IMR-90 (cell line): ENCODE measurements at regions not wholly inside any gene's neighbourhood (a gene's known extent, or its start where the extent isn't known, plus 50 kb on each side); places are given as distances from the start of the nearest gene placed in this dataset.

Experiments used
- ATAC-seq: fragments of 200-7000 bp; cut with Tn5 transposase; 2 replicates; pipeline ENCODE4 v1.9.1; 2020; ENCODE audit warnings: low read depth, mild to moderate bottlenecking, moderate library complexity
- BruUV-seq: library from RNA; stranded (reverse); fragments of 400-500 nt; replicated peaks from 2 replicates; lab custom pipeline; 2021; lab: Mats Ljungman, UMichigan
- CTCF ChIA-PET: fragments of 300-600 bp; formaldehyde crosslinking; extraction: SDS; loops from one replicate; lab custom pipeline; 2021; ENCODE audit warnings: antibody characterized with exemption; lab: Yijun Ruan, JAX
- POLR2A ChIA-PET: fragments of 300-600 bp; sonication (Branson Sonifier 250); formaldehyde crosslinking; loops from one replicate; lab custom pipeline; 2022; ENCODE audit warnings: antibody characterized with exemption; ENCODE audit not compliant: unreplicated experiment; lab: Charles Lee
- DNase-seq: peaks from one replicate; pipeline ENCODE4 v3.0.0; 2013
- H2AFZ ChIP-seq: replicated peaks from 2 replicates; pipeline ENCODE3; 2013; ENCODE audit warnings: low read length, mild to moderate bottlenecking; ENCODE audit not compliant: poor library complexity
- H2AK5ac ChIP-seq: 2 replicates; pipeline ENCODE4 v1.6.1; 2013; ENCODE audit warnings: low read depth, low read length, inconsistent platforms
- H2AK9ac ChIP-seq: replicated peaks from 2 replicates; pipeline ENCODE3; 2013; ENCODE audit warnings: mild to moderate bottlenecking, low read depth, low read length, moderate library complexity; ENCODE audit not compliant: poor library complexity
- H2BK120ac ChIP-seq: 2 replicates; pipeline ENCODE4 v1.6.1; 2013; ENCODE audit warnings: low read depth, low read length, inconsistent platforms
- H2BK15ac ChIP-seq: 3 replicates; pipeline ENCODE4 v1.6.1; 2013; ENCODE audit warnings: low read depth, low read length, inconsistent platforms
- H2BK20ac ChIP-seq: 2 replicates; pipeline ENCODE4 v1.6.1; 2013; ENCODE audit warnings: low read depth, mild to moderate bottlenecking, inconsistent platforms, low read length, moderate library complexity
- H2BK5ac ChIP-seq: 2 replicates; pipeline ENCODE4 v1.6.1; 2013; ENCODE audit warnings: mild to moderate bottlenecking, low read depth, low read length, inconsistent platforms; ENCODE audit not compliant: poor library complexity, severe bottlenecking
- H3K14ac ChIP-seq: replicated peaks from 2 replicates; pipeline ENCODE4 v1.6.1; 2013; ENCODE audit warnings: low read depth, low read length, inconsistent platforms
- H3K18ac ChIP-seq: 2 replicates; pipeline ENCODE4 v1.6.1; 2013; ENCODE audit warnings: low read depth, low read length, control low read depth
- H3K23ac ChIP-seq: 2 replicates; pipeline ENCODE4 v1.6.1; 2013; ENCODE audit warnings: low read depth, low read length, inconsistent platforms
- H3K27ac ChIP-seq: 2 replicates; pipeline ENCODE4 v1.5.1; 2013; ENCODE audit warnings: mild to moderate bottlenecking, control low read depth, low read length; ENCODE audit not compliant: insufficient read depth
- H3K27me3 ChIP-seq: 2 replicates; pipeline ENCODE4 v1.6.1; 2013; ENCODE audit warnings: low read length; ENCODE audit not compliant: control insufficient read depth, insufficient read depth
- H3K36me3 ChIP-seq: 2 replicates; pipeline ENCODE4 v1.6.1; 2013; ENCODE audit warnings: low read length, mixed read lengths; ENCODE audit not compliant: control insufficient read depth, insufficient read depth
- H3K4ac ChIP-seq: 2 replicates; pipeline ENCODE4 v1.6.1; 2013; ENCODE audit warnings: low read depth, low read length, inconsistent platforms
- H3K4me1 ChIP-seq: 2 replicates; pipeline ENCODE4 v1.6.1; 2013; ENCODE audit warnings: low read length, mixed read lengths; ENCODE audit not compliant: control insufficient read depth, insufficient read depth
- H3K4me2 ChIP-seq: 2 replicates; pipeline ENCODE4 v1.6.1; 2013; ENCODE audit warnings: low read depth, mild to moderate bottlenecking, control low read depth, low read length, moderate library complexity
- H3K4me3 ChIP-seq: 2 replicates; pipeline ENCODE4 v1.5.1; 2013; ENCODE audit warnings: low read depth, mild to moderate bottlenecking, control low read depth, low read length, moderate library complexity; ENCODE audit not compliant: insufficient read depth
- H3K56ac ChIP-seq: 2 replicates; pipeline ENCODE4 v1.6.1; 2013; ENCODE audit warnings: low read length, inconsistent platforms; ENCODE audit not compliant: insufficient read depth; ENCODE audit errors: extremely low read depth
- H3K79me1 ChIP-seq, 2 experiments: 2 replicates each; pipeline ENCODE4 v1.6.1; 2013; ENCODE audit warnings: low read length in 2 of 2, inconsistent platforms in 1 of 2, low read depth in 1 of 2
- H3K9ac ChIP-seq: 2 replicates; pipeline ENCODE4 v1.6.1; 2013; ENCODE audit warnings: low read depth, low read length, control low read depth
- H3K9me1 ChIP-seq: 2 replicates; pipeline ENCODE4 v1.6.1; 2013; ENCODE audit warnings: low read length, inconsistent platforms; ENCODE audit not compliant: insufficient read depth
- H3K9me3 ChIP-seq: 2 replicates; pipeline ENCODE4 v1.6.1; 2013; ENCODE audit warnings: low read length; ENCODE audit not compliant: control insufficient read depth, insufficient read depth
- H4K20me1 ChIP-seq: 2 replicates; pipeline ENCODE4 v1.6.1; 2013; ENCODE audit warnings: low read length, inconsistent platforms; ENCODE audit not compliant: insufficient read depth
- H4K5ac ChIP-seq: 2 replicates; pipeline ENCODE4 v1.6.1; 2013; ENCODE audit warnings: mild to moderate bottlenecking, low read depth, low read length, control low read depth
- H4K8ac ChIP-seq, 2 experiments: 2 replicates each; pipeline ENCODE4 v1.6.1; 2013; ENCODE audit warnings: low read depth in 2 of 2, low read length in 2 of 2, control low read depth in 1 of 2, inconsistent platforms in 1 of 2
- H4K91ac ChIP-seq: 2 replicates; pipeline ENCODE4 v1.6.1; 2013; ENCODE audit warnings: low read depth, low read length, inconsistent platforms; ENCODE audit not compliant: insufficient read depth
- BHLHE40 ChIP-seq: fragments of 150-350 bp; IDR thresholded peaks from 2 replicates; pipeline ENCODE4 v1.6.1; 2016; ENCODE audit warnings: mild to moderate bottlenecking, low read depth, low read length
- CEBPB ChIP-seq: IDR thresholded peaks from 2 replicates; pipeline ENCODE4 v1.6.1; 2012; ENCODE audit warnings: low read depth, low read length, improper control_type of control experiment
- CHD1 ChIP-seq: IDR thresholded peaks from 2 replicates; pipeline ENCODE4 v1.6.1; 2012; ENCODE audit warnings: low read depth, low read length, improper control_type of control experiment
- FOS ChIP-seq: fragments of 150-350 bp; IDR thresholded peaks from 2 replicates; pipeline ENCODE4 v1.6.1; 2016; ENCODE audit warnings: low read depth, low read length
- MAFK ChIP-seq: IDR thresholded peaks from 2 replicates; pipeline ENCODE4 v1.6.1; 2012; ENCODE audit warnings: low read depth, low read length, improper control_type of control experiment
- MAZ ChIP-seq: IDR thresholded peaks from 2 replicates; pipeline ENCODE4 v1.6.1; 2012; ENCODE audit warnings: low read depth, mild to moderate bottlenecking, low read length, improper control_type of control experiment, moderate library complexity, borderline replicate concordance
- MXI1 ChIP-seq: IDR thresholded peaks from 2 replicates; pipeline ENCODE4 v1.6.1; 2012; ENCODE audit warnings: low read depth, mild to moderate bottlenecking, low read length, moderate library complexity, borderline replicate concordance
- NFE2L2 ChIP-seq: fragments of 150-350 bp; IDR thresholded peaks from 2 replicates; pipeline ENCODE4 v1.6.1; 2016; ENCODE audit warnings: low read depth, mild to moderate bottlenecking, low read length
- POLR2A ChIP-seq: IDR thresholded peaks from 2 replicates; pipeline ENCODE4 v1.6.1; 2012; ENCODE audit warnings: mild to moderate bottlenecking, low read depth, low read length
- RAD21 ChIP-seq: IDR thresholded peaks from 2 replicates; pipeline ENCODE4 v1.6.1; 2012; ENCODE audit warnings: low read length, improper control_type of control experiment
- RCOR1 ChIP-seq: IDR thresholded peaks from 2 replicates; pipeline ENCODE4 v1.6.1; 2012; ENCODE audit warnings: mild to moderate bottlenecking, low read length, improper control_type of control experiment; ENCODE audit not compliant: insufficient replicate concordance
- RFX5 ChIP-seq: IDR thresholded peaks from 2 replicates; pipeline ENCODE4 v1.8.0; 2012; ENCODE audit warnings: low read depth, mild to moderate bottlenecking, low read length, moderate library complexity
- SMC3 ChIP-seq: fragments of 150-350 bp; IDR thresholded peaks from 2 replicates; pipeline ENCODE4 v1.6.1; 2016; ENCODE audit warnings: low read depth, mild to moderate bottlenecking, antibody characterized with exemption, low read length, moderate library complexity
- USF2 ChIP-seq: fragments of 150-350 bp; IDR thresholded peaks from 2 replicates; pipeline ENCODE4 v1.6.1; 2017; ENCODE audit warnings: mild to moderate bottlenecking, antibody characterized with exemption, low read length, low read depth
- WGBS, 2 experiments: methylation state at CpG; one replicate each; pipeline versions ENCODE4 v1.1.5 to v1.1.7; 2013; ENCODE audit warnings: missing lambda C conversion rate in 2 of 2; ENCODE audit not compliant: insufficient read length in 1 of 2; ENCODE audit errors: extremely low coverage in 2 of 2; 5-methylcytosine and 5-hydroxymethylcytosine counted together
- dilution Hi-C: fragments of 300-500 bp; cut with HindIII; formaldehyde crosslinking; loops from one replicate; pipeline ENCODE4 v1.14.3; 2018; ENCODE audit warnings: low sequenced_read_pairs; ENCODE audit not compliant: unreplicated experiment
- in situ Hi-C: fragments of 300-500 bp; cut with MboI; formaldehyde crosslinking; loops from 3 replicates; pipeline ENCODE4 v1.14.3; 2019; ENCODE audit warnings: low sequenced_read_pairs, inconsistent platforms, mixed read lengths
- intact Hi-C: fragments of 100-400 bp; cut with micrococcal nuclease; formaldehyde crosslinking; loops from 2 replicates; pipeline ENCODE4 v1.10.0; 2022
- TF ChIP-seq, protein P1 (sequence below): fragments of 150-350 bp; IDR thresholded peaks from 2 replicates; pipeline ENCODE4 v1.6.1; 2016; ENCODE audit warnings: low read depth, mild to moderate bottlenecking, low read length, moderate library complexity, borderline replicate concordance
- TF ChIP-seq, protein P2 (sequence below): conservative IDR thresholded peaks from 2 replicates; pipeline ENCODE4 v1.5.1; 2012; ENCODE audit warnings: mild to moderate bottlenecking, low read depth, low read length, improper control_type of control experiment

DNA sequence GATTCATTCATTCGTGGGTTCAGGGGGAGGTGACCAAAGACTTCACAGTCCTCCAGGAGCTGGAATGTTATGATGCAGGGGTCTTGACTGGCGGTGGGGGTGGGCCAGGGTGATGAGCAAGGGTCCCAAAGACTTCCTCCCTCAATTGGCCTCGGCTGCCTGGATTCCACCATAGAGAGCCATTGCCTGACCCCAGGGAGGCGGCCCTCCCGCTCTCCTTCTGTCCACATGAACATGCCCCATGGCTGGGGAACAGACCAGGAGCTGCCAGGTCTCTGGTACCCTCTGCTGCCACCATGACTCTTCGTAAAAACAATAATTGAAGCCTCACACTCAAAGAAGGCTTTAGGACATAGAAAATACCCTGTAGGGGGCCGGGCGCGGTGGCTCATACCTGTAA, 102.5 kb upstream of the CASZ1 start:
- Histone ChIP-seq H3K9me3 (no peaks in the 10 kb centered on the region), H4K8ac (no peak overlapping the region), H2BK15ac (no peak overlapping the region), H3K4me1 (no peaks in the 10 kb centered on the region), H3K27me3 (peaks cover 2% of the 10 kb centered on the region), H2AK5ac (no peak overlapping the region), H4K91ac (no peak overlapping the region), H3K23ac (no peak overlapping the region), H4K5ac (no peak overlapping the region), H3K56ac (no peak overlapping the region), H3K79me1 (no peaks in the 10 kb centered on the region), H2BK120ac (no peak overlapping the region), H2AK9ac (no peak overlapping the region), H3K9ac (no peak overlapping the region), H2AFZ (no peak overlapping the region), H3K36me3 (no peaks in the 10 kb centered on the region), H4K20me1 (no peaks in the 10 kb centered on the region), H3K14ac (no peak overlapping the region), H3K27ac (no peak overlapping the region), H2BK5ac (no peak overlapping the region), H3K4me2 (no peak overlapping the region), H3K18ac (no peak overlapping the region), H2BK20ac (no peak overlapping the region), H3K4me3 (no peak overlapping the region), H3K4ac (no peak overlapping the region), H3K9me1 (no peaks in the 10 kb centered on the region)
- intact Hi-C loops (no loop called here), in situ Hi-C loops (no loop called here), dilution Hi-C loops (no loop called here)
- POLR2A ChIA-PET = no interaction called here
- TF ChIP-seq RCOR1 = no peak
- no peak for TF ChIP-seq BHLHE40
- TF ChIP-seq CEBPB = no peak
- no peak for TF ChIP-seq MAZ
- no peak for TF ChIP-seq NFE2L2
- no peak for TF ChIP-seq POLR2A
- TF ChIP-seq, protein P1, sequence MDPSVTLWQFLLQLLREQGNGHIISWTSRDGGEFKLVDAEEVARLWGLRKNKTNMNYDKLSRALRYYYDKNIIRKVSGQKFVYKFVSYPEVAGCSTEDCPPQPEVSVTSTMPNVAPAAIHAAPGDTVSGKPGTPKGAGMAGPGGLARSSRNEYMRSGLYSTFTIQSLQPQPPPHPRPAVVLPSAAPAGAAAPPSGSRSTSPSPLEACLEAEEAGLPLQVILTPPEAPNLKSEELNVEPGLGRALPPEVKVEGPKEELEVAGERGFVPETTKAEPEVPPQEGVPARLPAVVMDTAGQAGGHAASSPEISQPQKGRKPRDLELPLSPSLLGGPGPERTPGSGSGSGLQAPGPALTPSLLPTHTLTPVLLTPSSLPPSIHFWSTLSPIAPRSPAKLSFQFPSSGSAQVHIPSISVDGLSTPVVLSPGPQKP = no peak
- TF ChIP-seq RFX5 = no peak
- TF ChIP-seq USF2 = no peak
- TF ChIP-seq FOS = no peak
- no peak for TF ChIP-seq MAFK
- no peak for TF ChIP-seq RAD21
- TF ChIP-seq MXI1 = no peak
- TF ChIP-seq SMC3 = no peak
- TF ChIP-seq, protein P2, sequence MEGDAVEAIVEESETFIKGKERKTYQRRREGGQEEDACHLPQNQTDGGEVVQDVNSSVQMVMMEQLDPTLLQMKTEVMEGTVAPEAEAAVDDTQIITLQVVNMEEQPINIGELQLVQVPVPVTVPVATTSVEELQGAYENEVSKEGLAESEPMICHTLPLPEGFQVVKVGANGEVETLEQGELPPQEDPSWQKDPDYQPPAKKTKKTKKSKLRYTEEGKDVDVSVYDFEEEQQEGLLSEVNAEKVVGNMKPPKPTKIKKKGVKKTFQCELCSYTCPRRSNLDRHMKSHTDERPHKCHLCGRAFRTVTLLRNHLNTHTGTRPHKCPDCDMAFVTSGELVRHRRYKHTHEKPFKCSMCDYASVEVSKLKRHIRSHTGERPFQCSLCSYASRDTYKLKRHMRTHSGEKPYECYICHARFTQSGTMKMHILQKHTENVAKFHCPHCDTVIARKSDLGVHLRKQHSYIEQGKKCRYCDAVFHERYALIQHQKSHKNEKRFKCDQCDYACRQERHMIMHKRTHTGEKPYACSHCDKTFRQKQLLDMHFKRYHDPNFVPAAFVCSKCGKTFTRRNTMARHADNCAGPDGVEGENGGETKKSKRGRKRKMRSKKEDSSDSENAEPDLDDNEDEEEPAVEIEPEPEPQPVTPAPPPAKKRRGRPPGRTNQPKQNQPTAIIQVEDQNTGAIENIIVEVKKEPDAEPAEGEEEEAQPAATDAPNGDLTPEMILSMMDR = no peak
- no peak for TF ChIP-seq CHD1
- ATAC-seq = no peak
- WGBS, 2 experiments = 60% methylated on average over 1 of the region's 9 CpGs; no CpG with 5 or more reads in 1 of the 2 experiments
- BruUV-seq = no TSS peak
- no peak for DNase-seq
- CTCF ChIA-PET = no interaction called here
